Keratinocyte (primary cell): ENCODE measurements at regions not wholly inside any gene's neighbourhood (a gene's known extent, or its start where the extent isn't known, plus 50 kb on each side); places are given as distances from the start of the nearest gene placed in this dataset.

Source experiments
- DNase-seq: peaks from one replicate; pipeline ENCODE4 v3.0.0-alpha.2; 2011; ENCODE audit warnings: low read depth, missing footprints, low spot score
- FAIRE-seq: peaks from 2 replicates; lab custom pipeline; 2011; peaks lifted over from hg19 to GRCh38; lab: Jason Lieb, UNC
- H2AFZ ChIP-seq: 2 replicates; pipeline ENCODE4 v1.6.0; 2012; ENCODE audit warnings: low read length, control low read depth, inconsistent platforms; ENCODE audit not compliant: control insufficient read depth
- H3K27ac ChIP-seq: 2 replicates; pipeline ENCODE4 v1.5.1; 2011; ENCODE audit warnings: low read length; ENCODE audit not compliant: control insufficient read depth, insufficient read depth
- H3K27me3 ChIP-seq: 3 replicates; pipeline ENCODE4 v1.6.0; 2011; ENCODE audit warnings: low read length; ENCODE audit not compliant: control insufficient read depth, insufficient read depth; ENCODE audit errors: extremely low read depth
- H3K36me3 ChIP-seq, 2 experiments: 2 replicates in 1 of 2; 3 replicates in 1 of 2; pipeline ENCODE4 v1.5.1; 2011; ENCODE audit warnings: low read length in 2 of 2, mild to moderate bottlenecking in 1 of 2; ENCODE audit not compliant: control insufficient read depth in 2 of 2, insufficient read depth in 2 of 2; ENCODE audit errors: extremely low read depth in 1 of 2
- H3K4me1 ChIP-seq: 3 replicates; pipeline ENCODE4 v1.5.1; 2011; ENCODE audit warnings: low read length; ENCODE audit not compliant: control insufficient read depth, insufficient read depth; ENCODE audit errors: extremely low read depth
- H3K4me2 ChIP-seq: 3 replicates; pipeline ENCODE4 v1.6.0; 2011; ENCODE audit warnings: low read depth, low read length; ENCODE audit not compliant: control insufficient read depth, insufficient read depth; ENCODE audit errors: extremely low read depth
- H3K4me3 ChIP-seq, 3 experiments: fragments of 200-600 bp in 1 of 3; sonication (generic) in 1 of 3; 2 replicates in 2 of 3; 3 replicates in 1 of 3; pipeline ENCODE4 v1.5.1; 2011 to 2016; ENCODE audit warnings: low read length in 3 of 3, mild to moderate bottlenecking in 3 of 3, control low read depth in 2 of 3, inconsistent platforms in 1 of 3, low read depth in 1 of 3, mixed read lengths in 1 of 3, mixed run types in 1 of 3, moderate library complexity in 1 of 3; ENCODE audit not compliant: control insufficient read depth in 2 of 3, insufficient read depth in 2 of 3; ENCODE audit errors: extremely low read depth in 1 of 3
- H3K79me2 ChIP-seq: 2 replicates; pipeline ENCODE4 v1.6.0; 2012; ENCODE audit warnings: low read length; ENCODE audit not compliant: control insufficient read depth, insufficient read depth
- H3K9ac ChIP-seq: 3 replicates; pipeline ENCODE4 v1.6.0; 2011; ENCODE audit warnings: low read length; ENCODE audit not compliant: control insufficient read depth, insufficient read depth; ENCODE audit errors: extremely low read depth
- H3K9me1 ChIP-seq: 3 replicates; pipeline ENCODE4 v1.6.0; 2011; ENCODE audit warnings: low read length; ENCODE audit not compliant: control insufficient read depth, insufficient read depth; ENCODE audit errors: extremely low read depth
- H3K9me3 ChIP-seq: 2 replicates; pipeline ENCODE4 v1.5.1; 2012; ENCODE audit warnings: low read depth, low read length; ENCODE audit not compliant: control insufficient read depth
- H4K20me1 ChIP-seq: 3 replicates; pipeline ENCODE4 v1.6.0; 2011; ENCODE audit warnings: low read length; ENCODE audit not compliant: control insufficient read depth, insufficient read depth; ENCODE audit errors: extremely low read depth
- EZH2 ChIP-seq: IDR thresholded peaks from one replicate; pipeline ENCODE4 v1.6.1; 2012; ENCODE audit warnings: inconsistent platforms, mild to moderate bottlenecking, low read length, moderate library complexity
- dilution Hi-C: fragments of 300-500 bp; cut with MboI; formaldehyde crosslinking; loops from one replicate; pipeline ENCODE4 v1.7.0; 2020; ENCODE audit warnings: low sequenced_read_pairs; ENCODE audit not compliant: extremely low pct_ligation_motif_present
- TF ChIP-seq, protein P1 (sequence below), 3 experiments: IDR thresholded peaks in 1 of 3; conservative IDR thresholded peaks in 1 of 3; optimal IDR thresholded peaks in 1 of 3; 2 replicates in 2 of 3; 3 replicates in 1 of 3; pipeline versions ENCODE3 to v1.5.1; 2011; ENCODE audit warnings: low read length in 3 of 3, mild to moderate bottlenecking in 3 of 3, moderate library complexity in 2 of 3, control low read depth in 1 of 3, inconsistent platforms in 1 of 3; ENCODE audit not compliant: insufficient read depth in 2 of 3; ENCODE audit errors: extremely low read depth in 1 of 3

DNA sequence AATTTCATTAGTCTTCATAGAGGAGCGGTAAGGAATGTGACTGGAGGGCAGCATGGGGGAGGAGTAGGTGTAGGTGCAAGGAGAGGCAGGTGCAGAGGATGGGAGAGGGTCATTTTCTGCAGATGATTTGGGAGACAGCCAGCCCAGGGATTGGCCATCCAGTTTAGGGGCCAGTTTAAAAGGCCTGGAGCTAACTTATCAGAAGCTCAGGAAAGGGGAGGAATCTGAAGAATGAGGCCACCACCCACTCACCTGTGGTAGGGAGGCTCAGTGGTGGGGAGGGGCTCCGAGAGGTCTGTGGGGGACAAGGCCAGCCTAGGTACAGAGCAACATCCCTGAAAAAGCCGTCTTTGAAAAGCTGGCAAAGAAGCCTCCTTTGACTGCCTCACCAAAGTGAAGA is 110.8 kb upstream of the TMEM45B start:
- H2AFZ ChIP-seq, result no peak overlapping the region
- peak overlapping the region; percentile 44 for H3K4me2 ChIP-seq
- no peaks in the 10 kb centered on the region for H4K20me1 ChIP-seq
- no peaks in the 10 kb centered on the region for H3K9me3 ChIP-seq
- H3K9ac ChIP-seq, result no peak overlapping the region
- TF ChIP-seq, protein P1, sequence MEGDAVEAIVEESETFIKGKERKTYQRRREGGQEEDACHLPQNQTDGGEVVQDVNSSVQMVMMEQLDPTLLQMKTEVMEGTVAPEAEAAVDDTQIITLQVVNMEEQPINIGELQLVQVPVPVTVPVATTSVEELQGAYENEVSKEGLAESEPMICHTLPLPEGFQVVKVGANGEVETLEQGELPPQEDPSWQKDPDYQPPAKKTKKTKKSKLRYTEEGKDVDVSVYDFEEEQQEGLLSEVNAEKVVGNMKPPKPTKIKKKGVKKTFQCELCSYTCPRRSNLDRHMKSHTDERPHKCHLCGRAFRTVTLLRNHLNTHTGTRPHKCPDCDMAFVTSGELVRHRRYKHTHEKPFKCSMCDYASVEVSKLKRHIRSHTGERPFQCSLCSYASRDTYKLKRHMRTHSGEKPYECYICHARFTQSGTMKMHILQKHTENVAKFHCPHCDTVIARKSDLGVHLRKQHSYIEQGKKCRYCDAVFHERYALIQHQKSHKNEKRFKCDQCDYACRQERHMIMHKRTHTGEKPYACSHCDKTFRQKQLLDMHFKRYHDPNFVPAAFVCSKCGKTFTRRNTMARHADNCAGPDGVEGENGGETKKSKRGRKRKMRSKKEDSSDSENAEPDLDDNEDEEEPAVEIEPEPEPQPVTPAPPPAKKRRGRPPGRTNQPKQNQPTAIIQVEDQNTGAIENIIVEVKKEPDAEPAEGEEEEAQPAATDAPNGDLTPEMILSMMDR (optimal IDR thresholded peaks at IDR 0.05 in 1 of 3, IDR thresholded peaks at IDR 0.05 in 1 of 3, conservative IDR thresholded peaks at IDR 0.05 in 1 of 3; ENCODE audit: extremely low read depth in 1 of 3, insufficient read depth in 2 of 3, low read length in 3 of 3), result no peak
- no peak for TF ChIP-seq EZH2
- no peaks in the 10 kb centered on the region for H3K36me3 ChIP-seq
- DNase-seq (no peak), FAIRE-seq (no peak)
- H3K79me2 ChIP-seq, result no peaks in the 10 kb centered on the region
- dilution Hi-C loops, result no loop called here
- H3K27ac ChIP-seq, result no peak overlapping the region
- H3K4me1 ChIP-seq, result peaks cover 27% of the 10 kb centered on the region
- H3K9me1 ChIP-seq, result no peaks in the 10 kb centered on the region
- no peak overlapping the region for H3K4me3 ChIP-seq
- H3K27me3 ChIP-seq, result no peaks in the 10 kb centered on the region

DNA sequence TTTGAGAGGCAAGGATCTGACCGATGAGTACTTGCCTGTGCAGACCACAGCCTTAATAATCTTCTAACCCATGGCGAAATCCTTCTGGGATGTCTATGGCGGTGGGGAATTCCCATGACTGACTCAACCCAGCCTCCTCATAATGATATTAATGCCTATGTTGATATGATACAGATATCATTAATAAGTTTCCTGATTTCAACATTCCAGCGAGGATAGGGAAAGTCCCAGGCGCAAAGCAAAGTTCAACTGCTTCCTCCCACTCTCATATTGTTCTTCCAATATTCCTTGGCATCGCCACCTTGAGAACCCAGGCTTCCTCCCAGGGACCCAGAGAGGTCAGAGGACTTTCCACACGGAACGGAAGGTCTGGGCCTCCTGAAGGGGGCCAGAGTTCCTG is 110.3 kb upstream of the TMEM45B start:
- Histone ChIP-seq H4K20me1 (no peaks in the 10 kb centered on the region), H3K4me2 (peak overlapping the region; percentile 44), H2AFZ (no peak overlapping the region), H3K9ac (no peak overlapping the region), H3K9me3 (no peaks in the 10 kb centered on the region), H3K27ac (no peak overlapping the region), H3K36me3 (no peaks in the 10 kb centered on the region), H3K79me2 (no peaks in the 10 kb centered on the region), H3K4me3 (no peak overlapping the region), H3K27me3 (peaks cover 2% of the 10 kb centered on the region), H3K4me1 (peaks cover 27% of the 10 kb centered on the region), H3K9me1 (no peaks in the 10 kb centered on the region)
- TF ChIP-seq, protein P1 (optimal IDR thresholded peaks at IDR 0.05 in 1 of 3, IDR thresholded peaks at IDR 0.05 in 1 of 3, conservative IDR thresholded peaks at IDR 0.05 in 1 of 3; ENCODE audit: extremely low read depth in 1 of 3, insufficient read depth in 2 of 3, low read length in 3 of 3), result no peak
- TF ChIP-seq EZH2, result no peak
- FAIRE-seq, result no peak
- peak; percentile 36 for DNase-seq
- dilution Hi-C loops, result no loop called here
